SK-N-SH treated with all-trans-retinoic acid at 6 μM for 48 hours (cell line): ENCODE measurements at regions not wholly inside any gene's neighbourhood (a gene's known extent, or its start where the extent isn't known, plus 50 kb on each side); places are given as distances from the start of the nearest gene placed in this dataset.

Experiments used
- ATAC-seq: fragments of 200-7000 bp; cut with Tn5 transposase; 3 replicates; pipeline ENCODE4 v1.9.1; 2020; ENCODE audit warnings: mild to moderate bottlenecking, moderate library complexity
- ARNTL ChIP-seq: fragments of 450-650 bp; formaldehyde crosslinking; IDR thresholded peaks from 2 replicates; pipeline ENCODE4 v1.5.0; 2020; ENCODE audit warnings: low read depth, mild to moderate bottlenecking, moderate library complexity, borderline replicate concordance
- BACH2 ChIP-seq: fragments of 250-450 bp; sonication (Bioruptor Pico); IDR thresholded peaks from 2 replicates; pipeline ENCODE4 v1.9.0; 2021; ENCODE audit warnings: mild to moderate bottlenecking, borderline replicate concordance
- CSDC2 ChIP-seq: fragments of 250-450 bp; sonication (Bioruptor Pico); IDR thresholded peaks from 2 replicates; pipeline ENCODE4 v1.5.0; 2020; ENCODE audit warnings: mild to moderate bottlenecking, moderate library complexity
- ESRRG ChIP-seq: fragments of 250-450 bp; sonication (Bioruptor Pico); IDR thresholded peaks from 2 replicates; pipeline ENCODE4 v1.6.1; 2021; ENCODE audit warnings: mild to moderate bottlenecking
- GLIS3 ChIP-seq: fragments of 250-450 bp; sonication (Bioruptor Pico); IDR thresholded peaks from 2 replicates; pipeline ENCODE4 v1.5.0; 2020; ENCODE audit warnings: mild to moderate bottlenecking, moderate library complexity
- OSR1 ChIP-seq: fragments of 250-450 bp; sonication (Bioruptor Pico); IDR thresholded peaks from 2 replicates; pipeline ENCODE4 v1.8.0; 2022; ENCODE audit warnings: moderate library complexity, mild to moderate bottlenecking, inconsistent platforms
- POU6F1 ChIP-seq: fragments of 250-450 bp; sonication (Bioruptor Pico); IDR thresholded peaks from 2 replicates; pipeline ENCODE4 v1.8.0; 2021; ENCODE audit warnings: low read depth, mild to moderate bottlenecking, moderate library complexity, borderline replicate concordance
- RARB ChIP-seq: fragments of 250-450 bp; sonication (Bioruptor Pico); IDR thresholded peaks from 2 replicates; pipeline ENCODE4 v1.8.0; 2021; ENCODE audit warnings: mild to moderate bottlenecking, moderate library complexity
- TCF4 ChIP-seq: fragments of 250-450 bp; sonication (Bioruptor Pico); IDR thresholded peaks from 2 replicates; pipeline ENCODE4 v1.8.0; 2021; ENCODE audit warnings: mild to moderate bottlenecking, moderate library complexity, borderline replicate concordance
- TOX ChIP-seq: fragments of 250-450 bp; sonication (Bioruptor Pico); IDR thresholded peaks from 2 replicates; pipeline ENCODE4 v1.8.0; 2021; ENCODE audit warnings: mild to moderate bottlenecking, moderate library complexity, borderline replicate concordance
- ZC3H10 ChIP-seq: fragments of 250-450 bp; sonication (Bioruptor Pico); IDR thresholded peaks from 2 replicates; pipeline ENCODE4 v1.5.1; 2021; ENCODE audit warnings: mild to moderate bottlenecking, moderate library complexity
- ZFP3 ChIP-seq: fragments of 250-450 bp; sonication (Bioruptor Pico); IDR thresholded peaks from 2 replicates; pipeline ENCODE4 v1.5.0; 2020; ENCODE audit warnings: mild to moderate bottlenecking, moderate library complexity
- ZFP30 ChIP-seq: fragments of 450-650 bp; formaldehyde crosslinking; IDR thresholded peaks from 2 replicates; pipeline ENCODE4 v1.5.0; 2022; ENCODE audit warnings: mild to moderate bottlenecking, moderate library complexity
- ZNF565 ChIP-seq: fragments of 450-650 bp; formaldehyde crosslinking; conservative IDR thresholded peaks from 2 replicates; pipeline ENCODE4 v1.5.0; 2020; ENCODE audit warnings: low read depth, mild to moderate bottlenecking, moderate library complexity
- ZNF70 ChIP-seq: fragments of 450-650 bp; formaldehyde crosslinking; IDR thresholded peaks from 2 replicates; pipeline ENCODE4 v1.5.0; 2020; ENCODE audit warnings: mild to moderate bottlenecking, moderate library complexity
- ZNF8 ChIP-seq: fragments of 450-650 bp; formaldehyde crosslinking; IDR thresholded peaks from 2 replicates; pipeline ENCODE4 v1.5.0; 2020; ENCODE audit warnings: mild to moderate bottlenecking, moderate library complexity
- TF ChIP-seq, protein P1 (sequence below): fragments of 250-450 bp; sonication (Bioruptor Pico); IDR thresholded peaks from 2 replicates; pipeline ENCODE4 v1.8.0; 2020; ENCODE audit warnings: mild to moderate bottlenecking, moderate library complexity, borderline replicate concordance
- TF ChIP-seq, protein P2 (sequence below): fragments of 250-450 bp; sonication (Bioruptor Pico); IDR thresholded peaks from 2 replicates; pipeline ENCODE4 v1.5.1; 2021; ENCODE audit warnings: mild to moderate bottlenecking, moderate library complexity
- TF ChIP-seq, protein P3 (sequence below): fragments of 250-450 bp; sonication (Bioruptor Pico); IDR thresholded peaks from 2 replicates; pipeline ENCODE4 v1.5.1; 2020; ENCODE audit warnings: low read depth, mild to moderate bottlenecking, moderate library complexity

- no peak for ATAC-seq
Measured at GRCh38 chr11:105399511-105399910, 210.4 kb upstream of the GRIA4 start.

GRCh38 chr11:105398636-105399035 is 211.2 kb upstream of the GRIA4 start:
- ATAC-seq: no peak
- no peak for TF ChIP-seq ZNF565 (CRISPR knock-in tag)
- TF ChIP-seq ESRRG (CRISPR knock-in tag): no peak
- TF ChIP-seq POU6F1 (CRISPR knock-in tag): no peak
- no peak for TF ChIP-seq ZC3H10
- TF ChIP-seq OSR1: no peak
- no peak for TF ChIP-seq ZNF70 (CRISPR knock-in tag)
- no peak for TF ChIP-seq ZFP3 (CRISPR knock-in tag)
- no peak for TF ChIP-seq CSDC2 (CRISPR knock-in tag)

More at GRCh38 chr11:105399511-105399910, 210.4 kb upstream of the GRIA4 start:
- TF ChIP-seq, protein P1, sequence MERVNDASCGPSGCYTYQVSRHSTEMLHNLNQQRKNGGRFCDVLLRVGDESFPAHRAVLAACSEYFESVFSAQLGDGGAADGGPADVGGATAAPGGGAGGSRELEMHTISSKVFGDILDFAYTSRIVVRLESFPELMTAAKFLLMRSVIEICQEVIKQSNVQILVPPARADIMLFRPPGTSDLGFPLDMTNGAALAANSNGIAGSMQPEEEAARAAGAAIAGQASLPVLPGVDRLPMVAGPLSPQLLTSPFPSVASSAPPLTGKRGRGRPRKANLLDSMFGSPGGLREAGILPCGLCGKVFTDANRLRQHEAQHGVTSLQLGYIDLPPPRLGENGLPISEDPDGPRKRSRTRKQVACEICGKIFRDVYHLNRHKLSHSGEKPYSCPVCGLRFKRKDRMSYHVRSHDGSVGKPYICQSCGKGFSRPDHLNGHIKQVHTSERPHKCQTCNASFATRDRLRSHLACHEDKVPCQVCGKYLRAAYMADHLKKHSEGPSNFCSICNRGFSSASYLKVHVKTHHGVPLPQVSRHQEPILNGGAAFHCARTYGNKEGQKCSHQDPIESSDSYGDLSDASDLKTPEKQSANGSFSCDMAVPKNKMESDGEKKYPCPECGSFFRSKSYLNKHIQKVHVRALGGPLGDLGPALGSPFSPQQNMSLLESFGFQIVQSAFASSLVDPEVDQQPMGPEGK (CRISPR knock-in tag): no peak

- no peak for ATAC-seq
- no peak for TF ChIP-seq ZC3H10
- no peak for TF ChIP-seq OSR1
- no peak for TF ChIP-seq ZNF70 (CRISPR knock-in tag)
- no peak for TF ChIP-seq CSDC2 (CRISPR knock-in tag)
- TF ChIP-seq, protein P1 (CRISPR knock-in tag): no peak
- TF ChIP-seq ARNTL (CRISPR knock-in tag): no peak
- TF ChIP-seq GLIS3 (CRISPR knock-in tag): no peak
- no peak for TF ChIP-seq TOX (CRISPR knock-in tag)
- no peak for TF ChIP-seq ZFP30 (CRISPR knock-in tag)
- no peak for TF ChIP-seq RARB (CRISPR knock-in tag)
- TF ChIP-seq, protein P2, sequence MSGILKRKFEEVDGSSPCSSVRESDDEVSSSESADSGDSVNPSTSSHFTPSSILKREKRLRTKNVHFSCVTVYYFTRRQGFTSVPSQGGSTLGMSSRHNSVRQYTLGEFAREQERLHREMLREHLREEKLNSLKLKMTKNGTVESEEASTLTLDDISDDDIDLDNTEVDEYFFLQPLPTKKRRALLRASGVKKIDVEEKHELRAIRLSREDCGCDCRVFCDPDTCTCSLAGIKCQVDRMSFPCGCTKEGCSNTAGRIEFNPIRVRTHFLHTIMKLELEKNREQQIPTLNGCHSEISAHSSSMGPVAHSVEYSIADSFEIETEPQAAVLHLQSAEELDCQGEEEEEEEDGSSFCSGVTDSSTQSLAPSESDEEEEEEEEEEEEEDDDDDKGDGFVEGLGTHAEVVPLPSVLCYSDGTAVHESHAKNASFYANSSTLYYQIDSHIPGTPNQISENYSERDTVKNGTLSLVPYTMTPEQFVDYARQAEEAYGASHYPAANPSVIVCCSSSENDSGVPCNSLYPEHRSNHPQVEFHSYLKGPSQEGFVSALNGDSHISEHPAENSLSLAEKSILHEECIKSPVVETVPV (CRISPR knock-in tag): no peak
- TF ChIP-seq ESRRG (CRISPR knock-in tag): no peak
- no peak for TF ChIP-seq ZFP3 (CRISPR knock-in tag)
- no peak for TF ChIP-seq ZNF8 (CRISPR knock-in tag)
- TF ChIP-seq BACH2: no peak
Measured at GRCh38 chr11:105393326-105393725, 216.5 kb upstream of the GRIA4 start.

DNA sequence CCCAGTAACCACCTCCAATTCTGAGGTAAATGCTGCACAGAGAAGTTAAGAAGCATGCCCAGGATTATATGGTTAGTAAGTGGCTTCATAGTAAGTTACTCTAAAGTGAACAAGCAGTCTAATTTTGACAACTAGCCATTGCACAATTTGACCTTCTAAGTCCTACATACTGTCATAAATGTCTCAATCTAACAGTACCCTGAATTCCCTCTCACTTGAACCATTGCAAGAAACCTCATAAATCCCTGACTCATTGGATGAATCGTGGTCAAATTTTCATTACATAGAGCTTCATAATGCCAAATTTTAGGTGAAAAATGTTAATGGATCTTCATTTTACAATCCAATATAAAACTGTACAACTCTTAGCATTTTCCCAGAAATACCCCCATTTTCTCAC is 217.3 kb upstream of the GRIA4 start:
- ATAC-seq: no peak
- TF ChIP-seq ZNF70 (CRISPR knock-in tag) (no peak), ZNF565 (CRISPR knock-in tag) (no peak), TCF4 (CRISPR knock-in tag) (no peak), POU6F1 (CRISPR knock-in tag) (no peak), BACH2 (no peak), ZFP3 (CRISPR knock-in tag) (no peak), ZNF8 (CRISPR knock-in tag) (no peak), ZFP30 (CRISPR knock-in tag) (no peak), ESRRG (CRISPR knock-in tag) (no peak)
- TF ChIP-seq, protein P3, sequence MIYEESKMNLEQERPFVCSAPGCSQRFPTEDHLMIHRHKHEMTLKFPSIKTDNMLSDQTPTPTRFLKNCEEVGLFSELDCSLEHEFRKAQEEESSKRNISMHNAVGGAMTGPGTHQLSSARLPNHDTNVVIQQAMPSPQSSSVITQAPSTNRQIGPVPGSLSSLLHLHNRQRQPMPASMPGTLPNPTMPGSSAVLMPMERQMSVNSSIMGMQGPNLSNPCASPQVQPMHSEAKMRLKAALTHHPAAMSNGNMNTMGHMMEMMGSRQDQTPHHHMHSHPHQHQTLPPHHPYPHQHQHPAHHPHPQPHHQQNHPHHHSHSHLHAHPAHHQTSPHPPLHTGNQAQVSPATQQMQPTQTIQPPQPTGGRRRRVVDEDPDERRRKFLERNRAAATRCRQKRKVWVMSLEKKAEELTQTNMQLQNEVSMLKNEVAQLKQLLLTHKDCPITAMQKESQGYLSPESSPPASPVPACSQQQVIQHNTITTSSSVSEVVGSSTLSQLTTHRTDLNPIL (CRISPR knock-in tag): no peak
- TF ChIP-seq, protein P2 (CRISPR knock-in tag): no peak
